LNCAP (cell line): ENCODE measurements at regions not wholly inside any gene's neighbourhood (a gene's known extent, or its start where the extent isn't known, plus 50 kb on each side); places are given as distances from the start of the nearest gene placed in this dataset.

Experiments
- CTCF ChIP-seq: fragments of 450-650 bp; IDR thresholded peaks from 2 replicates; pipeline ENCODE4 v1.5.1; 2017; ENCODE audit warnings: mild to moderate bottlenecking

- TF ChIP-seq CTCF, result no peak
Measured at GRCh38 chr4:3385711-3386420, 55.9 kb upstream of the HGFAC start.

- no peak for TF ChIP-seq CTCF
Measured at GRCh38 chr4:3386526-3386925, 55.2 kb upstream of the HGFAC start.

- TF ChIP-seq CTCF, result no peak
Measured at GRCh38 chr4:3387154-3387942, 54.4 kb upstream of the HGFAC start.

GRCh38 chr4:3387943-3388361, 53.8 kb upstream of the HGFAC start:
- no peak for TF ChIP-seq CTCF

GRCh38 chr4:3388471-3389232, 53.1 kb upstream of the HGFAC start:
- no peak for TF ChIP-seq CTCF

- TF ChIP-seq CTCF, result no peak
Measured at GRCh38 chr4:3389233-3390215, 52.2 kb upstream of the HGFAC start.
